Endothelial cell (in vitro differentiated cells): ENCODE measurements at regions not wholly inside any gene's neighbourhood (a gene's known extent, or its start where the extent isn't known, plus 50 kb on each side); places are given as distances from the start of the nearest gene placed in this dataset.
A peak's percentile ranks its signal among the peaks of the same experiment; 100 is the strongest.
"Not testable (repeated sequence)": the region's sequence is repeated elsewhere in the genome, so short reads cannot be mapped to it uniquely, and the experiment has no call there.

Source experiments
- DNase-seq: peaks from one replicate; pipeline ENCODE4 v3.0.0; 2021; ENCODE audit warnings: low spot score
- H3K27ac Mint-ChIP-seq: one replicate; pipeline ENCODE4 v1.8.0; 2021; ENCODE audit warnings: mixed read lengths, inconsistent platforms; ENCODE audit not compliant: unreplicated experiment
- H3K27me3 Mint-ChIP-seq: one replicate; pipeline ENCODE4 v1.8.0; 2021; ENCODE audit warnings: mild to moderate bottlenecking, moderate library complexity, mixed read lengths, inconsistent platforms; ENCODE audit not compliant: unreplicated experiment
- H3K36me3 Mint-ChIP-seq: one replicate; pipeline ENCODE4 v1.8.0; 2021; ENCODE audit warnings: mild to moderate bottlenecking, low read depth, mixed read lengths, inconsistent platforms; ENCODE audit not compliant: unreplicated experiment
- H3K4me1 Mint-ChIP-seq: one replicate; pipeline ENCODE4 v1.8.0; 2021; ENCODE audit warnings: mild to moderate bottlenecking, mixed read lengths, inconsistent platforms; ENCODE audit not compliant: unreplicated experiment
- H3K4me3 Mint-ChIP-seq: one replicate; pipeline ENCODE4 v1.8.0; 2021; ENCODE audit warnings: mild to moderate bottlenecking, mixed read lengths, inconsistent platforms; ENCODE audit not compliant: unreplicated experiment
- H3K9me3 Mint-ChIP-seq: one replicate; pipeline ENCODE4 v1.8.0; 2021; ENCODE audit warnings: mixed read lengths, inconsistent platforms; ENCODE audit not compliant: unreplicated experiment
- CTCF ChIP-seq: fragments of 200-600 bp; sonication (generic); IDR thresholded peaks from one replicate; pipeline ENCODE4 v1.5.0; 2021; ENCODE audit warnings: antibody characterized with exemption; ENCODE audit not compliant: unreplicated experiment

GRCh38 chrY:18664559-18664958, 109.0 kb downstream of the HSFY2 start:
- H3K9me3 Mint-ChIP-seq = no peaks in the 10 kb centered on the region
- H3K27ac Mint-ChIP-seq = no peak overlapping the region
- TF ChIP-seq CTCF = no peak
- peaks cover 1% of the 10 kb centered on the region for H3K27me3 Mint-ChIP-seq
- no peak for DNase-seq
- H3K36me3 Mint-ChIP-seq = no peaks in the 10 kb centered on the region
- H3K4me1 Mint-ChIP-seq = peaks cover 4% of the 10 kb centered on the region
- no peak overlapping the region for H3K4me3 Mint-ChIP-seq

GRCh38 chrY:18669790-18670189, 103.7 kb downstream of the HSFY2 start:
- DNase-seq = peak; percentile 40
- no peak overlapping the region for H3K4me3 Mint-ChIP-seq

GRCh38 chrY:18671970-18672369, 101.6 kb downstream of the HSFY2 start:
- H3K4me1 Mint-ChIP-seq = no peaks in the 10 kb centered on the region
- H3K27ac Mint-ChIP-seq = no peak overlapping the region
- DNase-seq = no peak
- no peaks in the 10 kb centered on the region for H3K36me3 Mint-ChIP-seq
- TF ChIP-seq CTCF = no peak
- peaks cover 3% of the 10 kb centered on the region for H3K27me3 Mint-ChIP-seq
- H3K9me3 Mint-ChIP-seq = no peaks in the 10 kb centered on the region
- no peak overlapping the region for H3K4me3 Mint-ChIP-seq

More at GRCh38 chrY:18669790-18670189, 103.7 kb downstream of the HSFY2 start:
- Mint-ChIP-seq H3K9me3 (no peaks in the 10 kb centered on the region), H3K36me3 (no peaks in the 10 kb centered on the region), H3K4me1 (no peaks in the 10 kb centered on the region), H3K27ac (no peak overlapping the region), H3K27me3 (peaks cover 3% of the 10 kb centered on the region)
- TF ChIP-seq CTCF = peak; percentile 47

- H3K27ac Mint-ChIP-seq, H3K36me3 Mint-ChIP-seq, H3K4me3 Mint-ChIP-seq: not testable (repeated sequence)
Observed at GRCh38 chrY:18686027-18686426, 87.5 kb downstream of the HSFY2 start.

GRCh38 chrY:18688362-18688761, 85.2 kb downstream of the HSFY2 start:
- not testable (repeated sequence) for H3K27me3 Mint-ChIP-seq, DNase-seq, H3K27ac Mint-ChIP-seq, H3K4me1 Mint-ChIP-seq, H3K9me3 Mint-ChIP-seq, H3K4me3 Mint-ChIP-seq, H3K36me3 Mint-ChIP-seq

More at GRCh38 chrY:18686027-18686426, 87.5 kb downstream of the HSFY2 start:
- DNase-seq, H3K27me3 Mint-ChIP-seq, H3K4me1 Mint-ChIP-seq, H3K9me3 Mint-ChIP-seq: not testable (repeated sequence)

- not testable (repeated sequence) for H3K27ac Mint-ChIP-seq, H3K4me3 Mint-ChIP-seq, H3K9me3 Mint-ChIP-seq, H3K4me1 Mint-ChIP-seq, DNase-seq, H3K27me3 Mint-ChIP-seq, H3K36me3 Mint-ChIP-seq
Observed at GRCh38 chrY:18689420-18689819, 84.1 kb downstream of the HSFY2 start.

- not testable (repeated sequence) for DNase-seq, H3K4me1 Mint-ChIP-seq, H3K27me3 Mint-ChIP-seq, H3K36me3 Mint-ChIP-seq, H3K27ac Mint-ChIP-seq, H3K4me3 Mint-ChIP-seq, H3K9me3 Mint-ChIP-seq
Observed at GRCh38 chrY:18689890-18690593, 83.5 kb downstream of the HSFY2 start.

GRCh38 chrY:18696788-18697187, 76.7 kb downstream of the HSFY2 start:
- not testable (repeated sequence) for H3K27ac Mint-ChIP-seq, DNase-seq, H3K27me3 Mint-ChIP-seq, H3K36me3 Mint-ChIP-seq, H3K4me3 Mint-ChIP-seq, H3K4me1 Mint-ChIP-seq, H3K9me3 Mint-ChIP-seq

- H3K9me3 Mint-ChIP-seq, DNase-seq, H3K4me1 Mint-ChIP-seq, H3K36me3 Mint-ChIP-seq, H3K27me3 Mint-ChIP-seq, H3K4me3 Mint-ChIP-seq, H3K27ac Mint-ChIP-seq: not testable (repeated sequence)
Observed at GRCh38 chrY:18704198-18704597, 69.3 kb downstream of the HSFY2 start.

- not testable (repeated sequence) for DNase-seq, H3K4me3 Mint-ChIP-seq, H3K27ac Mint-ChIP-seq, H3K36me3 Mint-ChIP-seq, H3K9me3 Mint-ChIP-seq, H3K4me1 Mint-ChIP-seq, H3K27me3 Mint-ChIP-seq
Observed at GRCh38 chrY:18711785-18712184, 61.8 kb downstream of the HSFY2 start.
